ENCODE measurements at regions not wholly inside any gene's neighbourhood (a gene's known extent, or its start where the extent isn't known, plus 50 kb on each side); places are given as distances from the start of the nearest gene placed in this dataset.

- intact Hi-C loops (cut with DNase I), result no loop called here
Measured at GRCh38 chr2:41958775-41959174, 89.0 kb upstream of the PKDCC start.

GRCh38 chr2:41959760-41960159 is 88.1 kb upstream of the PKDCC start:
- intact Hi-C loops (cut with DNase I), result no loop called here
- H3K36me3 ChIP-seq, result no peaks in the 10 kb centered on the region
- H3K9me3 ChIP-seq, result no peaks in the 10 kb centered on the region
- no peak overlapping the region for H3K27ac ChIP-seq
- DNase-seq (ENCODE audit: low spot score in 2 of 2), result no peak
- H3K27me3 ChIP-seq, result no peaks in the 10 kb centered on the region
- no peak for TF ChIP-seq CTCF (IDR thresholded peaks at IDR 0.05)
- peaks cover 9 to 22% of the 10 kb centered on the region in 2 donors for H3K4me1 ChIP-seq
- H3K4me3 ChIP-seq, result no peak overlapping the region

More at GRCh38 chr2:41958775-41959174, 89.0 kb upstream of the PKDCC start:
- DNase-seq (ENCODE audit: low spot score in 2 of 2), result no peak
- no peak for TF ChIP-seq CTCF (IDR thresholded peaks at IDR 0.05)
- Histone ChIP-seq H3K27me3 (no peaks in the 10 kb centered on the region), H3K4me3 (no peak overlapping the region), H3K27ac (no peak overlapping the region), H3K9me3 (no peaks in the 10 kb centered on the region), H3K36me3 (no peaks in the 10 kb centered on the region), H3K4me1 (peaks cover 3 to 12% of the 10 kb centered on the region in 2 donors)

- Histone ChIP-seq H3K36me3 (no peaks in the 10 kb centered on the region), H3K27me3 (no peaks in the 10 kb centered on the region), H3K4me3 (no peak overlapping the region), H3K27ac (peak overlapping the region; percentile 90 to 91), H3K4me1 (peaks cover 26 to 53% of the 10 kb centered on the region in 2 donors), H3K9me3 (no peaks in the 10 kb centered on the region)
- intact Hi-C loops (cut with DNase I), result loop anchor here (2.0 kb wide), 1 partner anchor 48 kb away; no protein-coding TSS in a partner anchor
- DNase-seq (ENCODE audit: low spot score in 2 of 2), result no peak
- TF ChIP-seq CTCF (IDR thresholded peaks at IDR 0.05), result no peak
Measured at GRCh38 chr2:41962922-41963622, 84.7 kb upstream of the PKDCC start.

GRCh38 chr2:41963661-41964525 is 83.9 kb upstream of the PKDCC start:
- no peak overlapping the region for H3K4me3 ChIP-seq
- peak overlapping the region; percentile 90 to 91 for H3K27ac ChIP-seq
- intact Hi-C loops (cut with DNase I), result loop anchor here (2.0 kb wide), 2 partner anchors 49 to 65 kb away; no protein-coding TSS in a partner anchor
- no peaks in the 10 kb centered on the region for H3K36me3 ChIP-seq
- no peak for TF ChIP-seq CTCF (IDR thresholded peaks at IDR 0.05)
- H3K4me1 ChIP-seq, result peaks cover 22 to 55% of the 10 kb centered on the region in 2 donors
- no peaks in the 10 kb centered on the region for H3K27me3 ChIP-seq
- peak in 1 of 2 donors; percentile 85 for DNase-seq (ENCODE audit: low spot score in 2 of 2)
- H3K9me3 ChIP-seq, result no peaks in the 10 kb centered on the region

GRCh38 chr2:41965173-41965908 is 82.5 kb upstream of the PKDCC start:
- intact Hi-C loops (cut with DNase I), result loop anchor here (2.0 to 5.0 kb wide), 2 partner anchors 67 to 93 kb away; no protein-coding TSS in a partner anchor
- TF ChIP-seq CTCF (IDR thresholded peaks at IDR 0.05), result no peak
- no peaks in the 10 kb centered on the region for H3K9me3 ChIP-seq
- no peaks in the 10 kb centered on the region for H3K36me3 ChIP-seq
- H3K4me3 ChIP-seq, result no peak overlapping the region
- DNase-seq (ENCODE audit: low spot score in 2 of 2), result no peak
- no peaks in the 10 kb centered on the region for H3K27me3 ChIP-seq
- H3K27ac ChIP-seq, result peak overlapping the region; percentile 90 to 91
- peaks cover 22 to 55% of the 10 kb centered on the region in 2 donors for H3K4me1 ChIP-seq

All from ascending aorta (tissue), 2 donors.